Spleen (tissue), 11 donors: ENCODE measurements at regions not wholly inside any gene's neighbourhood (a gene's known extent, or its start where the extent isn't known, plus 50 kb on each side); places are given as distances from the start of the nearest gene placed in this dataset.

ENCODE experiments used
- DNase-seq: peaks from one replicate; pipeline ENCODE4 v3.0.0-alpha.2; 2020
- H3K27ac ChIP-seq, 8 donors: fragments of 200-600 bp; sonication (generic) in 7 of 8; 1 replicate in 4 of 8; 2 replicates in 4 of 8; pipeline versions ENCODE4 v1.5.0 to v1.8.0; 2016 to 2021; ENCODE audit warnings: inconsistent platforms in 4 of 8, mild to moderate bottlenecking in 4 of 8, moderate library complexity in 1 of 8
- H3K27me3 ChIP-seq, 7 donors: fragments of 200-600 bp; sonication (generic) in 6 of 7; replicated peaks in 1 of 7; 1 replicate in 4 of 7; 2 replicates in 3 of 7; pipeline versions ENCODE4 v1.5.0 to v1.8.0; 2016 to 2021; ENCODE audit warnings: inconsistent platforms in 3 of 7, mild to moderate bottlenecking in 1 of 7
- H3K36me3 ChIP-seq, 6 donors: fragments of 200-600 bp; sonication (generic) in 5 of 6; 1 replicate in 4 of 6; 2 replicates in 2 of 6; pipeline versions ENCODE4 v1.5.0 to v1.8.0; 2016 to 2021; ENCODE audit warnings: inconsistent platforms in 2 of 6
- H3K4me1 ChIP-seq, 6 donors: fragments of 200-600 bp; sonication (generic) in 5 of 6; 1 replicate in 3 of 6; 2 replicates in 3 of 6; pipeline versions ENCODE4 v1.5.0 to v1.8.0; 2016 to 2021; ENCODE audit warnings: inconsistent platforms in 3 of 6
- H3K4me3 ChIP-seq, 8 donors: fragments of 200-600 bp; sonication (generic) in 7 of 8; 1 replicate in 4 of 8; 2 replicates in 4 of 8; pipeline versions ENCODE4 v1.5.0 to v1.8.0; 2016 to 2021; ENCODE audit warnings: inconsistent platforms in 4 of 8, mild to moderate bottlenecking in 4 of 8, moderate library complexity in 2 of 8
- H3K9me3 ChIP-seq, 8 donors: fragments of 200-600 bp; sonication (generic) in 7 of 8; 1 replicate in 4 of 8; 2 replicates in 4 of 8; pipeline versions ENCODE4 v1.5.0 to v1.8.0; 2016 to 2021; ENCODE audit warnings: inconsistent platforms in 4 of 8
- CTCF ChIP-seq, 11 experiments: fragments of 200-600 bp in 7 of 11; fragments of 450-650 bp in 4 of 11; sonication (generic) in 4 of 11; IDR thresholded peaks in 8 of 11; conservative IDR thresholded peaks in 3 of 11; 1 replicate in 7 of 11; 2 replicates in 4 of 11; pipeline versions ENCODE4 v1.4.0 to v1.8.0; 2016 to 2021; ENCODE audit warnings: antibody characterized with exemption in 11 of 11, inconsistent platforms in 4 of 11, mild to moderate bottlenecking in 1 of 11
- POLR2A ChIP-seq, 3 donors: fragments of 450-650 bp; IDR thresholded peaks; one replicate each; pipeline ENCODE4 v1.5.1; 2017; ENCODE audit warnings: antibody characterized with exemption in 3 of 3, mild to moderate bottlenecking in 1 of 3
- POLR2AphosphoS5 ChIP-seq, 3 donors: sonication (generic); formaldehyde crosslinking; IDR thresholded peaks; one replicate each; pipeline ENCODE4 v1.5.1; 2017; ENCODE audit warnings: antibody characterized with exemption in 3 of 3
- WGBS, 5 donors: extraction: QIAGEN DNeasy Blood & Tissue Kit in 3 of 5; methylation state at CpG; one replicate each; pipeline versions ENCODE4 v1.1.5 to v1.1.7; 2013 to 2018; 5-methylcytosine and 5-hydroxymethylcytosine counted together
- intact Hi-C: fragments of 100-400 bp; cut with DNase I; formaldehyde crosslinking; loops from one replicate; pipeline ENCODE4 v1.15.0; 2023; ENCODE audit warnings: low total_unique reads
- donor health status: healthy with polysubstance abuse.
- donor health status: DM: no; HTN: no; CAD: no; lungs with moderate emphysema.
- donor health status: DM: no; HTN: no; CAD: no.
- donor health status: Bipolar disorder and iron deficiency.
- donor health status: healthy.
- donor health status: DM: no; HTN: no; CAD: no.
- donor health status: DM: yes; HTN: yes; CAD: no.

GRCh38 chr21:41681939-41682718, 84.7 kb downstream of the RIPK4 start:
- TF ChIP-seq POLR2A (IDR thresholded peaks at IDR 0.05) (no peak), POLR2AphosphoS5 (IDR thresholded peaks at IDR 0.05) (no peak), CTCF (IDR thresholded peaks at IDR 0.05 in 8 of 11, conservative IDR thresholded peaks at IDR 0.05 in 3 of 11) (no peak)
- Histone ChIP-seq H3K27ac (no peak overlapping the region), H3K27me3 (peaks cover 0 to 84% (median 0%) of the 10 kb centered on the region in 7 donors), H3K4me1 (peaks cover 0 to 5% (median 2%) of the 10 kb centered on the region in 6 donors), H3K4me3 (no peak overlapping the region), H3K36me3 (no peaks in the 10 kb centered on the region), H3K9me3 (no peaks in the 10 kb centered on the region)
- WGBS, 5 donors = 83 to 91% (median 88%) methylated on average over 14 to 24 of the region's 24 CpGs
- intact Hi-C loops = no loop called here
- peak; percentile 61 for DNase-seq

GRCh38 chr21:41681348-41681801, 85.5 kb downstream of the RIPK4 start:
- 85 to 88% (median 86%) methylated on average over 20 of the region's 20 CpGs for whole genome bisulfite sequencing, 5 donors
- intact Hi-C loops = no loop called here
- no peaks in the 10 kb centered on the region for H3K36me3 ChIP-seq
- peaks cover 0 to 5% (median 2%) of the 10 kb centered on the region in 6 donors for H3K4me1 ChIP-seq
- H3K27me3 ChIP-seq = peaks cover 0 to 77% (median 0%) of the 10 kb centered on the region in 7 donors
- no peak overlapping the region for H3K27ac ChIP-seq
- TF ChIP-seq POLR2AphosphoS5 (IDR thresholded peaks at IDR 0.05) = no peak
- no peak for TF ChIP-seq POLR2A (IDR thresholded peaks at IDR 0.05)
- no peak for TF ChIP-seq CTCF (IDR thresholded peaks at IDR 0.05 in 8 of 11, conservative IDR thresholded peaks at IDR 0.05 in 3 of 11)
- no peaks in the 10 kb centered on the region for H3K9me3 ChIP-seq
- peak; percentile 68 for DNase-seq
- H3K4me3 ChIP-seq = no peak overlapping the region

- no peaks in the 10 kb centered on the region for H3K36me3 ChIP-seq
- peak; percentile 67 for DNase-seq
- WGBS, 5 donors = 80 to 87% (median 82%) methylated on average over 23 of the region's 23 CpGs
- TF ChIP-seq POLR2A (IDR thresholded peaks at IDR 0.05) (no peak), POLR2AphosphoS5 (IDR thresholded peaks at IDR 0.05) (no peak), CTCF (IDR thresholded peaks at IDR 0.05 in 8 of 11, conservative IDR thresholded peaks at IDR 0.05 in 3 of 11) (no peak)
- peaks cover 0 to 70% (median 0%) of the 10 kb centered on the region in 7 donors for H3K27me3 ChIP-seq
- H3K4me3 ChIP-seq = no peak overlapping the region
- H3K9me3 ChIP-seq = no peaks in the 10 kb centered on the region
- H3K4me1 ChIP-seq = peaks cover 0 to 5% (median 2%) of the 10 kb centered on the region in 6 donors
- no peak overlapping the region for H3K27ac ChIP-seq
- intact Hi-C loops = no loop called here
Measured at GRCh38 chr21:41680444-41681347, 86.2 kb downstream of the RIPK4 start.
